HG02970 (cell line): ENCODE measurements at regions not wholly inside any gene's neighbourhood (a gene's known extent, or its start where the extent isn't known, plus 50 kb on each side); places are given as distances from the start of the nearest gene placed in this dataset.

Experiments used
- ATAC-seq: cut with Tn5 transposase; IDR thresholded peaks from one replicate; pipeline ENCODE4 v1.9.1; 2021; ENCODE audit warnings: mild to moderate bottlenecking, moderate library complexity, moderate number of reproducible peaks; ENCODE audit not compliant: unreplicated experiment, low FRiP score

DNA sequence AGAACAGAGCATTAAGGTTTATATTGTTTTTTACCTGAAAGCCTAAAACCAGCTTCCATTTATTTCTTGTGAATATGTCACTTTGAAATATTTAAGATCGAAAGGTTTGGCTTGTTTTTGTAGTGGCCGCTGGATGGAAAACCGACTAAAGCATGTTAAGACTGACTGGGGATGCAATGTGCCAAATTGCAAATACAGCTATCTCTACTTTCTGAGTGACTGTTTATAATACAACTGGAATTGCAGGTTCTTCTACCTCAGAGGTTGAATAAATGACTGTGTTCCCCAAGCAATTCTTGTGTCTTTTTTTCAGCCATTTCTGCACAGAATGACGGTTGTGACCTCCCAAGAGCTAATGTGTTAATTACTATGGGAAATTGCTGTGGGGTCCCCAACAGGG, 50.0 kb upstream of the TMTC4 start:
- ATAC-seq: no peak
